ENCODE measurements at regions not wholly inside any gene's neighbourhood (a gene's known extent, or its start where the extent isn't known, plus 50 kb on each side); places are given as distances from the start of the nearest gene placed in this dataset.

- Histone ChIP-seq H3K27me3 (replicated peaks; ENCODE audit: insufficient read depth, low read depth, low read length, poor library complexity) (peaks cover 9% of the 10 kb centered on the region), H3K36me3 (ENCODE audit: insufficient read depth, low read length, poor library complexity, severe bottlenecking) (no peaks in the 10 kb centered on the region), H3K9me3 (ENCODE audit: low read depth, low read length, poor library complexity, severe bottlenecking) (no peaks in the 10 kb centered on the region), H3K4me1 (ENCODE audit: insufficient read depth, low read length, poor library complexity, severe bottlenecking) (no peaks in the 10 kb centered on the region), H3K27ac (ENCODE audit: low read depth, low read length, poor library complexity, severe bottlenecking) (no peak overlapping the region), H3K4me3 (ENCODE audit: low read depth, low read length, poor library complexity, severe bottlenecking) (no peak overlapping the region)
- POLR2A ChIA-PET (ENCODE audit: low non-redundant PET): no interaction called here
- intact Hi-C loops (cut with micrococcal nuclease; ENCODE audit: unreplicated experiment): no loop called here
- CTCF ChIA-PET: no interaction called here
- TF ChIP-seq EZH2 (IDR thresholded peaks at IDR 0.05; ENCODE audit: borderline replicate concordance, low read depth, low read length, poor library complexity, severe bottlenecking): no peak
- TF ChIP-seq, protein P1, sequence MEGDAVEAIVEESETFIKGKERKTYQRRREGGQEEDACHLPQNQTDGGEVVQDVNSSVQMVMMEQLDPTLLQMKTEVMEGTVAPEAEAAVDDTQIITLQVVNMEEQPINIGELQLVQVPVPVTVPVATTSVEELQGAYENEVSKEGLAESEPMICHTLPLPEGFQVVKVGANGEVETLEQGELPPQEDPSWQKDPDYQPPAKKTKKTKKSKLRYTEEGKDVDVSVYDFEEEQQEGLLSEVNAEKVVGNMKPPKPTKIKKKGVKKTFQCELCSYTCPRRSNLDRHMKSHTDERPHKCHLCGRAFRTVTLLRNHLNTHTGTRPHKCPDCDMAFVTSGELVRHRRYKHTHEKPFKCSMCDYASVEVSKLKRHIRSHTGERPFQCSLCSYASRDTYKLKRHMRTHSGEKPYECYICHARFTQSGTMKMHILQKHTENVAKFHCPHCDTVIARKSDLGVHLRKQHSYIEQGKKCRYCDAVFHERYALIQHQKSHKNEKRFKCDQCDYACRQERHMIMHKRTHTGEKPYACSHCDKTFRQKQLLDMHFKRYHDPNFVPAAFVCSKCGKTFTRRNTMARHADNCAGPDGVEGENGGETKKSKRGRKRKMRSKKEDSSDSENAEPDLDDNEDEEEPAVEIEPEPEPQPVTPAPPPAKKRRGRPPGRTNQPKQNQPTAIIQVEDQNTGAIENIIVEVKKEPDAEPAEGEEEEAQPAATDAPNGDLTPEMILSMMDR (conservative IDR thresholded peaks at IDR 0.05; ENCODE audit: low read depth, low read length): no peak
- DNase-seq (ENCODE audit: low spot score): no peak
- no TSS peak for BruUV-seq (replicated peaks)
These were observed 241.9 kb downstream of the IL20RB start for GRCh38 chr3:137199678-137200077.

DNA sequence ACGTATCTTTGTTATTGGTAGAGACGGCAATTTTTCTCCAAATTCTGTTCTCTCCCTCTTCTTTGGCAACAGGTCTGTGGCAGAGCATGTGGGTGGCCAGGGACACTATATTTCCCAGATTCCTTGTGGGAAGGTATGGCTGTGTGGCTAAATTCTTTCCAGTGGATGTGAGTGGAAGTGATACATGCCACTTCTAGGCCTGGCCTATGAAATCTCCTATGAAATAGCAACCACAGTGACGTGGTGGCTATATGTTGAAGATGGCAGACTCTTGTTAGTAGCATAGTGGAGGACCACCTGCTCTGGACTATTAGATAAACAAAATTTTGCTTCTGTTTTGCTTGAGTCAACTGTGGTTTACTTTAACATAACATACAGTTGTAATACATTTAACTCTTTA, 243.3 kb downstream of the IL20RB start:
- Histone ChIP-seq H3K4me3 (ENCODE audit: low read depth, low read length, poor library complexity, severe bottlenecking) (no peak overlapping the region), H3K36me3 (ENCODE audit: insufficient read depth, low read length, poor library complexity, severe bottlenecking) (no peaks in the 10 kb centered on the region), H3K27ac (ENCODE audit: low read depth, low read length, poor library complexity, severe bottlenecking) (no peak overlapping the region), H3K27me3 (replicated peaks; ENCODE audit: insufficient read depth, low read depth, low read length, poor library complexity) (peaks cover 13% of the 10 kb centered on the region), H3K9me3 (ENCODE audit: low read depth, low read length, poor library complexity, severe bottlenecking) (no peaks in the 10 kb centered on the region), H3K4me1 (ENCODE audit: insufficient read depth, low read length, poor library complexity, severe bottlenecking) (no peaks in the 10 kb centered on the region)
- TF ChIP-seq EZH2 (IDR thresholded peaks at IDR 0.05; ENCODE audit: borderline replicate concordance, low read depth, low read length, poor library complexity, severe bottlenecking): no peak
- TF ChIP-seq, protein P1 (conservative IDR thresholded peaks at IDR 0.05; ENCODE audit: low read depth, low read length): no peak
- intact Hi-C loops (cut with micrococcal nuclease; ENCODE audit: unreplicated experiment): no loop called here
- POLR2A ChIA-PET (ENCODE audit: low non-redundant PET): no interaction called here
- CTCF ChIA-PET: no interaction called here
- DNase-seq (ENCODE audit: low spot score): no peak
- BruUV-seq (replicated peaks): no TSS peak

DNA sequence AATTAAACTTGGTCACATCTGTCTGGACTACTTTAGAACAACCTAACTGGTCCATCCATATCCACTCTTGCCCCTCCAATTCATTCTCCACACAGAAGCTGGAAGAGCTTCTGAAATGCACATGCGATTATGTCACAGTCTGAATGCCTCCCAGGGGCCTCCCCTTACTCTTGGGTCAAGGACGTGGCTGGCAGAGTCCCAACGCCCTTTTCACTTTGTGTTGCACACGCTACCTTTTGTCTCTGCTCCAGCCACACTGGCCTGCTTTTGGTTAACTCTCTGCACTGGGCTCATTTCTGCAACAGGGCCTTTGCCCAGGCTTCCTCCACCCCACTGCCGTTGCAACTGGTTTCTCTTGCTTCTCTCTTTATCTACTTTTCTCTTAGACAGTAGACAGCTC, 245.2 kb downstream of the IL20RB start:
- CTCF ChIA-PET: no interaction called here

More for the DNA sequence above, 245.2 kb downstream of the IL20RB start:
- TF ChIP-seq EZH2 (IDR thresholded peaks at IDR 0.05; ENCODE audit: borderline replicate concordance, low read depth, low read length, poor library complexity, severe bottlenecking): no peak
- TF ChIP-seq, protein P1 (conservative IDR thresholded peaks at IDR 0.05; ENCODE audit: low read depth, low read length): no peak
- DNase-seq (ENCODE audit: low spot score): no peak
- Histone ChIP-seq H3K9me3 (ENCODE audit: low read depth, low read length, poor library complexity, severe bottlenecking) (no peaks in the 10 kb centered on the region), H3K4me1 (ENCODE audit: insufficient read depth, low read length, poor library complexity, severe bottlenecking) (no peaks in the 10 kb centered on the region), H3K27me3 (replicated peaks; ENCODE audit: insufficient read depth, low read depth, low read length, poor library complexity) (peaks cover 29% of the 10 kb centered on the region), H3K4me3 (ENCODE audit: low read depth, low read length, poor library complexity, severe bottlenecking) (no peak overlapping the region), H3K36me3 (ENCODE audit: insufficient read depth, low read length, poor library complexity, severe bottlenecking) (no peaks in the 10 kb centered on the region), H3K27ac (ENCODE audit: low read depth, low read length, poor library complexity, severe bottlenecking) (no peak overlapping the region)
- intact Hi-C loops (cut with micrococcal nuclease; ENCODE audit: unreplicated experiment): no loop called here
- no TSS peak for BruUV-seq (replicated peaks)
- POLR2A ChIA-PET (ENCODE audit: low non-redundant PET): no interaction called here

Measured in A673 (cell line).